Activated CD8-positive, alpha-beta memory T cell treated with anti-CD3 and anti-CD28 coated beads, Interleukin-2, amount 50 U/mL, for 48 hours (primary cell): ENCODE measurements at regions not wholly inside any gene's neighbourhood (a gene's known extent, or its start where the extent isn't known, plus 50 kb on each side); places are given as distances from the start of the nearest gene placed in this dataset.
"Not testable (repeated sequence)": the region's sequence is repeated elsewhere in the genome, so short reads cannot be mapped to it uniquely, and the experiment has no call there.

Source experiments
- DNase-seq: peaks from one replicate; pipeline ENCODE4 v3.0.0-alpha.2; 2020

DNA sequence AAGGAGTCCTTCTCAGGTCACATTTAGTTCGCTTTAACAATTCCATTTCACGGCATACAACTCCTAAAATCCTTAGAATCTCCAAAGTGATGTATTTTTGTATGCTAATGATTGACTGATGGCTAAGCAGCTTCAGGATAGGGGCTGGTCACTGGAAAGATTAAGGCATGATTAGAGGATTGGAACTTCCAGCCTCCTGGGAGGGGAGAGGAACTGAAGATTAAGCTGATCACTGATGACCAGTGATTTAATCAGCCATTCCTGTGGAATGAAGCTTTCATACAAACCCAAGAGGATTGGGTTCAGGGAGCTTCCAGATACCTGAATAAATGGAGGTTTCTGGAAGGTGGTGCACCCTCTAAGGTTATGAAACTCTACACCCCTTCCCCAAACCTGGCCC, 123.9 kb upstream of the CDK13 start:
- DNase-seq = no peak

GRCh38 chr7:39827571-39827970, 122.5 kb upstream of the CDK13 start:
- DNase-seq = no peak

GRCh38 chr7:39829028-39829427, 121.0 kb upstream of the CDK13 start:
- no peak for DNase-seq

DNA sequence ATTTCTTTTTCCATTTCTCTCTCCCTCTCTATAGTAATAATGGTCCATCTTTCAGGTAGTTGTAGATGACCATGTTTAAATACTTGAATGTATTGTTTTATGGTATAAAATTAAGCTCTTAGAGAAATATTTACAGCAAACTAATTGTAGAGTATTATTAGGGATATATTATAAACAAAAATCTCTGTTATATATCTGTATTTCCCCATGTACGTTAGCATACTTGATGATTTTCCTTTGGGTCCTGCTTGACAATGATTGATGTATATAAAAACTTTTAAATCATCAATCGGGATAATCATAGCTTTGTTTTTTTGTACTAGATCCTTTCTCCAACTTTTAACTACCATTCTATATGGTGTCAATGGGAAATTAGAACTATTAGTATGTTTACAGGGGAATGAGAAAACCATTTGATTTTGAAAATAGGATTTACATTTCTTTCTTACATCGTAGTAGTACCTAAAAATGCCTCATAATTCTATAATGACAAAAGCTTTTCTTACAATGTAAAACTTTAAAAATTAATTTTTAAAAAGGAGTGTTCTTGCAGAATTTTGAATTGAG, 117.5 kb upstream of the CDK13 start:
- no peak for DNase-seq

DNA sequence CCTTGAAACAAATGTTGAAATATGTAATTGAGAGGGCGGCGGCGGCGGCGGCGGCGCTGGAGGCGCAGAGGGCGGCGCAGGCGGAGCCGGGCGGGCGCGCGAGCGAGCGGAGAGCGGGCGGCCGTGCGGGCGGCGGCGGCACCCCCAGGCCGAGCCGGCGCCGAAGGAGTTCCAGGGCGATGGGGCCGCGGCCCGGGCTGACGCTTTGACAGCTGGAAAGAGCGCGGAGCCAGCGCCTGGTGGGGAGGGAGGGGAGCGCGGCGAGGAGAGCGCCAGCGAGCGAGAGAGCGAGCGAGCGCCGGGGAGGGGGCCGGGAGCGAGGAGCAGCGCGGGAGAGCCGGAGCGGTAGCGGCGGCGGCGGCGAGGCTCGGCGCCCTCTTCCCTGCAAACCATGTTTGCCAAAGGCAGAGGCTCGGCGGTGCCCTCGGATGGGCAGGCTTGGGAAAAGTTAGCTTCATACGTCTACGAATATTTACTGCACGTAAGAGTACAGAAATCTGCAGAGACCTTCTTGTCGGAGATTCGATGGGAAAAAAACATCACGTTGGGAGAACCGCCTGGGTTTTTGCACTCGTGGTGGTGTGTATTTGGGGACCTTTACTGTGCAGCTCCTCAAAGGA, 116.8 kb upstream of the CDK13 start:
- DNase-seq = peak; percentile 71

DNA sequence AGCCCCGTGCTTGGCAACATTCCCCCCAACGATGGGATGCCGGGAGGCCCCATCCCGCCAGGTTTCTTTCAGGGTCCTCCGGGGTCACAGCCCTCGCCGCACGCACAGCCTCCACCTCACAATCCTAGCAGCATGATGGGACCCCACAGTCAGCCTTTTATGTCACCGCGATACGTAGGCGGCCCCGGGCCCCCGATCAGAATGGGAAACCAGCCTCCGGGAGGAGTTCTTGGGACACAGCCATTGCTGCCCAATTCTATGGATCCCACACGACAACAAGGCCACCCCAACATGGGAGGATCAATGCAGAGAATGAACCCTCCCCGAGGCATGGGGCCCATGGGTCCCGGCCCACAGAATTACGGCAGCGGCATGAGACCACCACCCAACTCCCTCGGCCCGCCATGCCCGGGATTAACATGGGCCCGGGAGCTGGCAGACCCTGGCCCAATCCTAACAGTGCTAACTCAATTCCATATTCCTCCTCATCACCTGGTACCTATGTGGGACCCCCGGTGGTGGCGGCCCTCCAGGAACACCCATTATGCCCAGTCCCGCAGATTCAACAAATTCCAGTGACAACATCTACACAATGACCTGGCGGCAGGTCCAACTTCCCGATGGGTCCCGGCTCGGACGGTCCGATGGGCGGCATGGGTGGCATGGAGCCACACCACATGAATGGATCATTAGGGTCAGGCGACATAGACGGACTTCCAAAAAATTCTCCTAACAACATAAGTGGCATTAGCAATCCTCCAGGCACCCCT, 116.0 kb upstream of the CDK13 start:
- not testable (repeated sequence) for DNase-seq

DNA sequence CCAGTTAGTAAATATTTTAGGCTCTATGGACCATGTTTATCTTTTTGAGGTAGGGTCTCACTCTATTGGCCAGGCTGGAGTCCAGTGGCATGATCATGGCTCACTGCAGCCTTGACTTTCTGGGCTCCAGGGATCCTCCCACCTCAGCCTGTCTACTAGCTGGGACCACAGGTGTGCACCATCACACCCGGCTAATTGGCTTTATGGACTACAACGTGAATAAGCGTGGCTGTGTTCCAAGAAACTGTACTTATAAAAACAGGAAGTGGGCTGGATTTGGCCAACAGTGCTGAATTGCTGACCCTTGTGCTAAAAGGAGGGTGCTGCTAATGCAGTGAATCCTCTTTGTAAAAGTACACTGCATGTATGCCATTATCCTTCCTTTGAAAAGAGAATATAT, 111.7 kb upstream of the CDK13 start:
- no peak for DNase-seq

- DNase-seq = no peak
Observed at GRCh38 chr7:39845006-39845405, 105.0 kb upstream of the CDK13 start.

DNA sequence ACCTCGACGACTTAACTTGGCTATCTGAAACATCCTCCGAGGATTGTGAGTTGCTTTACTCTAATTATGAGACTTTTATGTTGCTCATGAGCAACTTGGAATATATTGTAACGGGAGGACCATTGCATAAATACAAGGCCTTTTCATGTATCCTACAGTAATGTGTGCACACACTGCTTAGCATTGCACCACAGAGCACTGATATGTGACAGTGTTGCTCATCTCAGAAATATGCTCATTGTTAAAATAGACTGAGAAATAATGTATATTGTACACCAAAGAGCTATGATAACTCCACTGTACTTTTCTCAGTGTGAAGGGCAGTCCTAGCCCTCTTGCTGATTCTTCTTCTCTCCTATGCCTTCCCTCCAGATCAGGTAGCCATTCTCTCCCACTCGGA, 102.8 kb upstream of the CDK13 start:
- DNase-seq = no peak

- DNase-seq = no peak
Observed at GRCh38 chr7:39851466-39852045, 98.5 kb upstream of the CDK13 start.

DNA sequence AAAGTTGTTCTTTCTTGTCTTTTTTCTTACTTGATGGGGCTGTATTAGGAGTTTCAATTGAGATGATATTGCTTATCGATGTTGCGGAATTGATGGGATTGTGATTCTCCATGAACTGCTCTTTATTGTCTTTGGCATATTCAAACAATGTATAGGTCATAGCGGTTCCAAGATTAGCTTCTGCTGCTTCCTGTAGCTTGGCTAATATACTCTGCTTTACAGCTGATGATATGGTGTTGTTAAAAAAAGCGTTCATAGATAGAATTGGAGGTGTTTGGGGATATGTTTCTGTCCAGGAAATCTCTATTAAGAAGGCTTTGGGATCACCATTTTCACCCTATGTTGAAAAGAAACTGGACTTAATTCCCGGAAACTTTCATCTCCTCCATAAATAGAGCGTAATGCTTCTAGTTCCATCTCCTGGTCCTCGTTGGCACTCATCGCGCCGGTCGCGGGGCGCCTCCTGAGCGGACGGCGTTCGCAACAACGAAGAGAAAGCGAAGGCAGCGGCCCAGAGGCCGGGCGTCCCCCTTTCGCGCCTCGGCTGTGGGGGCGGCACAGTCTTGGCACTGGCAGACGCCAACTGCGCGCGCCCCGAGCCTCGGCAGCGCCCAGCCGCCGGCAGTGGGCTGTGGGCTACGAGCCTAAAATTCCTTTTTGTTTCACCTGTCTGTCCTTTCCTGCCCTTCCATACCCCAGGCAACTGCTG, 95.3 kb upstream of the CDK13 start:
- not testable (repeated sequence) for DNase-seq

DNA sequence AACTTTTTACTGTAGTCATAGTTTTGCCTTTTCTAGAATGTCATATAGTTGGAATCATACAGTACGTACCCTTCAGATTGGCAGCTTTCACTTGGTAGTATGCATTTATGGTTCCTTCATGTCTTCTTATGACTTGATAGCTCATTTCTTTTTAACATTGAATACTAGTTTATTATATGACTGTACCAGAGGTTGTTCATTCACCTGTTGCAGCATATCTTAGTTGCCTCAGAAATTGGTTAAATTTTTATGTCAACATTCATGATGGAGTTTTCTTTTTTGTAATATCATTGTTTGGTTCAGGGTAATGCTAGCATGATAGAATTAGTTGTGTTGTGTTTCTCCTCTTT, 94.8 kb upstream of the CDK13 start:
- DNase-seq = no peak

GRCh38 chr7:39863675-39864322, 86.3 kb upstream of the CDK13 start:
- not testable (repeated sequence) for DNase-seq

DNA sequence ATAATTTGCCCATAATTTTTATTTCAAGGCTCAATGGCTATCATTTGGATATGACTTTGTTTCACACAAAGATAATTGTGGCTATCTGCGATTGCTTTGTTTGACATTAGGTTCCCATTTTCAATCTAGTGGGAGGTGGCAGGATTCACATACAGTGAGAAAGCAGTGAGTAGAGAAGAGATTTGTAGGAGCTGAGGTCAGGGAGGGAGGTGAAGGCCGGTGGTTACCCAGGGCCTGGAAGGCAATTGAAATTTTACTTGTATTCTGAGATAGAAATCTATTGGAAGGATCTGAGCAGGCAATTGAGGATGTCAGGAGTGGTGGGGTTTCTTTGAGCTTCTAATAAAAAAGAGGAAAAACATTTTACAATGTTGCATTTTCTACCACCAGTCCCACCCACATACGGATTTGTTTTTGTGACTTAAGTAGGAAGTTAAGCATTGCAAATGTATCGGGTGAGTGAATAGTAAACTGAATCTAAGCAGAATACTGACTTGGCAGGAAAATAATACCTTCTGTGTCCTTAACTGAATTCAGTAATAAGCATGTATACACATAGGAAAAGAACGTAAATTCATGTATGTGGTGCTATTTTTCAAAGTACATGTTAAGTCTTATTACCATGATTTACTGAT, 80.1 kb upstream of the CDK13 start:
- DNase-seq = not testable (repeated sequence)

- DNase-seq = not testable (repeated sequence)
Observed at GRCh38 chr7:39871610-39872009, 78.4 kb upstream of the CDK13 start.

GRCh38 chr7:39880556-39880955, 69.5 kb upstream of the CDK13 start:
- no peak for DNase-seq

GRCh38 chr7:39882148-39882784, 67.8 kb upstream of the CDK13 start:
- no peak for DNase-seq

- no peak for DNase-seq
Observed at GRCh38 chr7:39883812-39884390, 66.2 kb upstream of the CDK13 start.

- no peak for DNase-seq
Observed at GRCh38 chr7:39888171-39888853, 61.7 kb upstream of the CDK13 start.

- no peak for DNase-seq
Observed at GRCh38 chr7:39890411-39890810, 59.6 kb upstream of the CDK13 start.

DNA sequence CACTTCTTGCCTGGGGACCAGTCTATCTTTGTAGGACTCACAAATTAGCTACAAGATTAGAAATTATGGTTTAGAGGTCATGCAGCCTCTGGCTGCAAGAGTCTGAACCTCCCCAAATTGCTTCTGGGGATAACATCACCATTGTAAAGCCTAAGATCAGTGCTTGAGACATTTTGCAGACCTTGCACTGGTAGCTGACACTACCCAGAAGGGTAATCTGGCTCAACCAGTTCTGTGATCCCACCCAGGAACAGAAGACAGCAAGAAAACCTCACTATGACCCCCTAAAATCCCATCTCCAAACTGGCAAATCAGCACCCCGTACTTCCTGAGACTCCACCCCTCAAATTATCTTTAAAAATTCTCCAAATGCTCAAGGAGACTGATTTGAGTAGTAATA, 58.2 kb upstream of the CDK13 start:
- no peak for DNase-seq
